Mesenchymal stem cell (in vitro differentiated cells and primary cell): ENCODE measurements at regions not wholly inside any gene's neighbourhood (a gene's known extent, or its start where the extent isn't known, plus 50 kb on each side); places are given as distances from the start of the nearest gene placed in this dataset.

Experiments
- DNase-seq: peaks from one replicate; pipeline ENCODE4 v3.0.0-alpha.2; 2013
- H2AFZ ChIP-seq: one replicate; pipeline ENCODE4 v1.6.1; 2013; ENCODE audit warnings: low read depth, mild to moderate bottlenecking, control low read depth, inconsistent platforms, low read length, moderate library complexity
- H2AK5ac ChIP-seq: 2 replicates; pipeline ENCODE4 v1.6.1; 2013; ENCODE audit warnings: low read length, moderate library complexity, mild to moderate bottlenecking, inconsistent platforms; ENCODE audit not compliant: severe bottlenecking
- H2BK120ac ChIP-seq: one replicate; pipeline ENCODE4 v1.6.1; 2013; ENCODE audit warnings: low read depth, mild to moderate bottlenecking, inconsistent platforms, low read length, moderate library complexity
- H2BK12ac ChIP-seq, 2 experiments: one replicate each; pipeline ENCODE4 v1.6.1; 2013; ENCODE audit warnings: inconsistent platforms in 2 of 2, low read length in 2 of 2, mild to moderate bottlenecking in 2 of 2, moderate library complexity in 2 of 2, control low read depth in 1 of 2
- H2BK15ac ChIP-seq: one replicate; pipeline ENCODE4 v1.6.1; 2013; ENCODE audit warnings: mild to moderate bottlenecking, low read depth, inconsistent platforms; ENCODE audit not compliant: poor library complexity, severe bottlenecking
- H2BK5ac ChIP-seq: 2 replicates; pipeline ENCODE4 v1.6.1; 2013; ENCODE audit warnings: low read depth, mild to moderate bottlenecking, low read length, control low read depth, inconsistent platforms; ENCODE audit not compliant: poor library complexity, severe bottlenecking
- H3K14ac ChIP-seq, 2 experiments: one replicate each; pipeline ENCODE4 v1.6.1; 2013; ENCODE audit warnings: inconsistent platforms in 2 of 2, low read length in 2 of 2, control low read depth in 1 of 2, mild to moderate bottlenecking in 1 of 2, moderate library complexity in 1 of 2
- H3K18ac ChIP-seq, 2 experiments: one replicate each; pipeline ENCODE4 v1.6.1; 2013; ENCODE audit warnings: inconsistent platforms in 2 of 2, low read length in 2 of 2, control low read depth in 1 of 2, low read depth in 1 of 2, mild to moderate bottlenecking in 1 of 2
- H3K23ac ChIP-seq, 2 experiments: one replicate each; pipeline ENCODE4 v1.6.1; 2013; ENCODE audit warnings: inconsistent platforms in 2 of 2, low read length in 2 of 2, mild to moderate bottlenecking in 2 of 2, moderate library complexity in 2 of 2, control low read depth in 1 of 2
- H3K27ac ChIP-seq: 2 replicates; pipeline ENCODE4 v1.5.1; 2013; ENCODE audit warnings: mild to moderate bottlenecking, moderate library complexity, low read length, control low read depth, inconsistent platforms; ENCODE audit not compliant: poor library complexity, severe bottlenecking
- H3K27me3 ChIP-seq, 2 experiments: 2 replicates each; pipeline versions ENCODE4 v1.6.1 to v1.7.0; 2013; ENCODE audit warnings: low read length in 2 of 2, mild to moderate bottlenecking in 2 of 2, moderate library complexity in 2 of 2, control low read depth in 1 of 2, inconsistent platforms in 1 of 2; ENCODE audit not compliant: control insufficient read depth in 1 of 2, insufficient read depth in 1 of 2
- H3K36me3 ChIP-seq, 2 experiments: 2 replicates each; pipeline versions ENCODE4 v1.6.1 to v1.7.0; 2013; ENCODE audit warnings: low read length in 2 of 2, control low read depth in 1 of 2, inconsistent platforms in 1 of 2, low read depth in 1 of 2, mild to moderate bottlenecking in 1 of 2; ENCODE audit not compliant: insufficient read depth in 2 of 2, control insufficient read depth in 1 of 2
- H3K4ac ChIP-seq, 2 experiments: one replicate each; pipeline ENCODE4 v1.6.1; 2013; ENCODE audit warnings: inconsistent platforms in 2 of 2, low read length in 2 of 2, mild to moderate bottlenecking in 2 of 2, moderate library complexity in 2 of 2, control low read depth in 1 of 2, low read depth in 1 of 2
- H3K4me1 ChIP-seq: 2 replicates; pipeline ENCODE4 v1.6.1; 2013; ENCODE audit warnings: low read depth, low read length, control low read depth; ENCODE audit not compliant: control insufficient read depth, insufficient read depth
- H3K4me2 ChIP-seq: 2 replicates; pipeline ENCODE4 v1.6.1; 2013; ENCODE audit warnings: low read length, mild to moderate bottlenecking, inconsistent platforms; ENCODE audit not compliant: poor library complexity, severe bottlenecking
- H3K4me3 ChIP-seq, 2 experiments: 2 replicates each; pipeline versions ENCODE4 v1.5.1 to v1.7.0; 2013; ENCODE audit warnings: low read length in 2 of 2, mild to moderate bottlenecking in 2 of 2, control low read depth in 1 of 2, low read depth in 1 of 2; ENCODE audit not compliant: insufficient read depth in 1 of 2
- H3K79me1 ChIP-seq: replicated peaks from 2 replicates; pipeline ENCODE4 v1.6.1; 2013; ENCODE audit warnings: mild to moderate bottlenecking, control low read depth, low read length, inconsistent platforms; ENCODE audit not compliant: poor library complexity, severe bottlenecking
- H3K9ac ChIP-seq: 2 replicates; pipeline ENCODE4 v1.7.0; 2013; ENCODE audit warnings: mild to moderate bottlenecking, low read length, moderate library complexity
- H3K9me3 ChIP-seq: 2 replicates; pipeline ENCODE4 v1.7.0; 2013; ENCODE audit warnings: mild to moderate bottlenecking, low read length; ENCODE audit not compliant: control insufficient read depth
- H4K8ac ChIP-seq: one replicate; pipeline ENCODE4 v1.6.1; 2013; ENCODE audit warnings: inconsistent platforms, mild to moderate bottlenecking, low read length, moderate library complexity
- H4K91ac ChIP-seq: one replicate; pipeline ENCODE4 v1.6.1; 2013; ENCODE audit warnings: mild to moderate bottlenecking, low read length, inconsistent platforms
- WGBS: methylation state at CpG from one replicate; pipeline ENCODE4 v1.1.7; 2013; ENCODE audit warnings: mixed read lengths; 5-methylcytosine and 5-hydroxymethylcytosine counted together

- no peak overlapping the region for H3K14ac ChIP-seq
- no peak overlapping the region for H2AFZ ChIP-seq
- no peak overlapping the region for H2BK12ac ChIP-seq
- H3K27me3 ChIP-seq = peaks cover 9 to 13% of the 10 kb centered on the region in 2 experiments
- H3K4me1 ChIP-seq = no peaks in the 10 kb centered on the region
- no peak overlapping the region for H2BK15ac ChIP-seq
- H3K79me1 ChIP-seq = no peaks in the 10 kb centered on the region
- DNase-seq = peak; percentile 57
- H4K8ac ChIP-seq = no peak overlapping the region
- no peak overlapping the region for H3K27ac ChIP-seq
- no peak overlapping the region for H2BK5ac ChIP-seq
- H3K36me3 ChIP-seq = no peaks in the 10 kb centered on the region
- 89% methylated on average over 6 of the region's 6 CpGs for WGBS
- no peak overlapping the region for H3K4me3 ChIP-seq
- no peak overlapping the region for H4K91ac ChIP-seq
- no peak overlapping the region for H3K18ac ChIP-seq
- H2AK5ac ChIP-seq = no peak overlapping the region
- no peak overlapping the region for H2BK120ac ChIP-seq
- no peaks in the 10 kb centered on the region for H3K9me3 ChIP-seq
- no peak overlapping the region for H3K4me2 ChIP-seq
- H3K9ac ChIP-seq = no peak overlapping the region
- H3K4ac ChIP-seq = no peak overlapping the region
- H3K23ac ChIP-seq = no peak overlapping the region
Measured at GRCh38 chr5:77882670-77883257, 106.6 kb upstream of the TBCA start.

GRCh38 chr5:77881528-77881927, 105.4 kb upstream of the TBCA start:
- Histone ChIP-seq H4K8ac (no peak overlapping the region), H3K4me1 (no peaks in the 10 kb centered on the region), H2AK5ac (no peak overlapping the region), H2BK5ac (no peak overlapping the region), H3K9me3 (no peaks in the 10 kb centered on the region), H2BK12ac (peak overlapping the region in 1 of 2 experiments; percentile 52), H3K4me3 (no peak overlapping the region), H2BK120ac (no peak overlapping the region), H2BK15ac (no peak overlapping the region), H3K4me2 (no peak overlapping the region), H3K36me3 (no peaks in the 10 kb centered on the region), H3K27ac (no peak overlapping the region), H3K79me1 (no peaks in the 10 kb centered on the region), H3K14ac (no peak overlapping the region), H3K18ac (no peak overlapping the region), H4K91ac (no peak overlapping the region), H3K4ac (no peak overlapping the region), H2AFZ (no peak overlapping the region), H3K27me3 (peaks cover 9 to 13% of the 10 kb centered on the region in 2 experiments), H3K9ac (no peak overlapping the region), H3K23ac (no peak overlapping the region)
- 92% methylated on average over 7 of the region's 7 CpGs for WGBS
- no peak for DNase-seq

- Histone ChIP-seq H2AK5ac (no peak overlapping the region), H2AFZ (no peak overlapping the region), H3K79me1 (no peaks in the 10 kb centered on the region), H4K8ac (no peak overlapping the region), H3K4me1 (no peaks in the 10 kb centered on the region), H3K27me3 (no peaks in the 10 kb centered on the region), H3K23ac (no peak overlapping the region), H3K36me3 (no peaks in the 10 kb centered on the region), H2BK5ac (no peak overlapping the region), H2BK120ac (no peak overlapping the region), H3K4me2 (no peak overlapping the region), H2BK12ac (no peak overlapping the region), H3K18ac (no peak overlapping the region), H3K9ac (no peak overlapping the region), H4K91ac (no peak overlapping the region), H3K9me3 (no peaks in the 10 kb centered on the region), H3K4ac (no peak overlapping the region), H2BK15ac (no peak overlapping the region), H3K14ac (no peak overlapping the region), H3K27ac (no peak overlapping the region), H3K4me3 (no peak overlapping the region)
- DNase-seq = no peak
- 96% methylated on average over 10 of the region's 11 CpGs for WGBS
Measured at GRCh38 chr5:77877516-77878355, 101.6 kb upstream of the TBCA start.

- Histone ChIP-seq H3K14ac (no peak overlapping the region), H2AFZ (no peak overlapping the region), H2BK120ac (no peak overlapping the region), H3K79me1 (no peaks in the 10 kb centered on the region), H3K4me2 (no peak overlapping the region), H2BK12ac (no peak overlapping the region), H3K36me3 (no peaks in the 10 kb centered on the region), H2BK15ac (no peak overlapping the region), H2BK5ac (no peak overlapping the region), H3K4me1 (no peaks in the 10 kb centered on the region), H4K91ac (no peak overlapping the region), H3K18ac (no peak overlapping the region), H3K9ac (no peak overlapping the region), H3K9me3 (no peaks in the 10 kb centered on the region), H4K8ac (no peak overlapping the region), H3K27me3 (no peaks in the 10 kb centered on the region), H3K23ac (no peak overlapping the region), H3K27ac (no peak overlapping the region), H3K4me3 (peak overlapping the region in 1 of 2 experiments; percentile 63), H3K4ac (no peak overlapping the region), H2AK5ac (no peak overlapping the region)
- WGBS = 95% methylated on average over 6 of the region's 8 CpGs
- DNase-seq = peak; percentile 6
Measured at GRCh38 chr5:77876862-77877502, 100.8 kb upstream of the TBCA start.
